ENCODE measurements at regions not wholly inside any gene's neighbourhood (a gene's known extent, or its start where the extent isn't known, plus 50 kb on each side); places are given as distances from the start of the nearest gene placed in this dataset.

GRCh38 chr2:3010001-3010400 is 367.6 kb downstream of the EIPR1 start:
- intact Hi-C loops (cut with micrococcal nuclease; ENCODE audit: unreplicated experiment): no loop called here
- POLR2A ChIA-PET (ENCODE audit: unreplicated experiment): no interaction called here
- Histone ChIP-seq H3K4me1 (replicated peaks; ENCODE audit: insufficient read depth) (no peaks in the 10 kb centered on the region), H3K9me2 (ENCODE audit: insufficient read depth) (no peaks in the 10 kb centered on the region), H2AFZ (no peak overlapping the region), H3K4me2 (no peak overlapping the region), H3K27me3 (ENCODE audit: insufficient read depth, low read depth) (peaks cover 38% of the 10 kb centered on the region), H3K36me3 (ENCODE audit: low read depth) (no peaks in the 10 kb centered on the region), H3K4me3 (no peak overlapping the region), H3K79me2 (ENCODE audit: low read depth) (no peaks in the 10 kb centered on the region), H3F3A (ENCODE audit: insufficient read depth, low read depth) (no peaks in the 10 kb centered on the region; the same call in 1 of the 2 replicates), H3K9me3 (ENCODE audit: insufficient read depth, low read depth) (no peaks in the 10 kb centered on the region), H4K20me1 (ENCODE audit: insufficient read depth) (no peaks in the 10 kb centered on the region; the same call in 1 of the 2 replicates), H3K27ac (no peak overlapping the region)
- no peak for TF ChIP-seq EZH2 (IDR thresholded peaks at IDR 0.05; ENCODE audit: low read depth)
- TF ChIP-seq CTCF (conservative IDR thresholded peaks at IDR 0.05): no peak
- CTCF ChIA-PET: no interaction called here
- DNase-seq: no peak
- no TSS peak for BruUV-seq (replicated peaks)

GRCh38 chr2:3009483-3009882 is 368.1 kb downstream of the EIPR1 start:
- Histone ChIP-seq H3F3A (ENCODE audit: insufficient read depth, low read depth) (no peaks in the 10 kb centered on the region; the same call in 1 of the 2 replicates), H3K4me1 (replicated peaks; ENCODE audit: insufficient read depth) (no peaks in the 10 kb centered on the region), H3K9me2 (ENCODE audit: insufficient read depth) (no peaks in the 10 kb centered on the region), H3K79me2 (ENCODE audit: low read depth) (no peaks in the 10 kb centered on the region), H4K20me1 (ENCODE audit: insufficient read depth) (no peaks in the 10 kb centered on the region; the same call in 1 of the 2 replicates), H3K27ac (no peak overlapping the region), H3K4me3 (no peak overlapping the region), H3K9me3 (ENCODE audit: insufficient read depth, low read depth) (no peaks in the 10 kb centered on the region), H3K36me3 (ENCODE audit: low read depth) (no peaks in the 10 kb centered on the region), H2AFZ (no peak overlapping the region), H3K4me2 (no peak overlapping the region), H3K27me3 (ENCODE audit: insufficient read depth, low read depth) (peaks cover 41% of the 10 kb centered on the region)
- no peak for DNase-seq
- CTCF ChIA-PET: no interaction called here
- BruUV-seq (replicated peaks): no TSS peak
- POLR2A ChIA-PET (ENCODE audit: unreplicated experiment): no interaction called here
- intact Hi-C loops (cut with micrococcal nuclease; ENCODE audit: unreplicated experiment): no loop called here
- no peak for TF ChIP-seq EZH2 (IDR thresholded peaks at IDR 0.05; ENCODE audit: low read depth)
- no peak for TF ChIP-seq CTCF (conservative IDR thresholded peaks at IDR 0.05)

- ChIA-PET CTCF (no interaction called here), POLR2A (ENCODE audit: unreplicated experiment) (no interaction called here)
- no peaks in the 10 kb centered on the region for H3K36me3 ChIP-seq (ENCODE audit: low read depth)
- DNase-seq: no peak
- no peak for TF ChIP-seq CTCF (conservative IDR thresholded peaks at IDR 0.05)
- TF ChIP-seq EZH2 (IDR thresholded peaks at IDR 0.05; ENCODE audit: low read depth): no peak
- no peak overlapping the region for H2AFZ ChIP-seq
- H3K27ac ChIP-seq: no peak overlapping the region
- H3K79me2 ChIP-seq (ENCODE audit: low read depth): no peaks in the 10 kb centered on the region
- no peaks in the 10 kb centered on the region for H3K9me3 ChIP-seq (ENCODE audit: insufficient read depth, low read depth)
- no peak overlapping the region for H3K4me3 ChIP-seq
- peaks cover 45% of the 10 kb centered on the region for H3K27me3 ChIP-seq (ENCODE audit: insufficient read depth, low read depth)
- no peak overlapping the region for H3K4me2 ChIP-seq
- intact Hi-C loops (cut with micrococcal nuclease; ENCODE audit: unreplicated experiment): no loop called here
- H4K20me1 ChIP-seq (ENCODE audit: insufficient read depth): no peaks in the 10 kb centered on the region; the same call in 1 of the 2 replicates
- H3K9me2 ChIP-seq (ENCODE audit: insufficient read depth): no peaks in the 10 kb centered on the region
- no TSS peak for BruUV-seq (replicated peaks)
- H3K4me1 ChIP-seq (replicated peaks; ENCODE audit: insufficient read depth): no peaks in the 10 kb centered on the region
- no peaks in the 10 kb centered on the region; the same call in 1 of the 2 replicates for H3F3A ChIP-seq (ENCODE audit: insufficient read depth, low read depth)
Measured at GRCh38 chr2:3009005-3009404, 368.6 kb downstream of the EIPR1 start.

Data from PC-9 (cell line).